HG02678 (cell line): ENCODE measurements at regions not wholly inside any gene's neighbourhood (a gene's known extent, or its start where the extent isn't known, plus 50 kb on each side); places are given as distances from the start of the nearest gene placed in this dataset.

Source experiments
- ATAC-seq: cut with Tn5 transposase; IDR thresholded peaks from one replicate; pipeline ENCODE4 v1.9.1; 2021; ENCODE audit warnings: mild to moderate bottlenecking, moderate library complexity; ENCODE audit not compliant: unreplicated experiment

DNA sequence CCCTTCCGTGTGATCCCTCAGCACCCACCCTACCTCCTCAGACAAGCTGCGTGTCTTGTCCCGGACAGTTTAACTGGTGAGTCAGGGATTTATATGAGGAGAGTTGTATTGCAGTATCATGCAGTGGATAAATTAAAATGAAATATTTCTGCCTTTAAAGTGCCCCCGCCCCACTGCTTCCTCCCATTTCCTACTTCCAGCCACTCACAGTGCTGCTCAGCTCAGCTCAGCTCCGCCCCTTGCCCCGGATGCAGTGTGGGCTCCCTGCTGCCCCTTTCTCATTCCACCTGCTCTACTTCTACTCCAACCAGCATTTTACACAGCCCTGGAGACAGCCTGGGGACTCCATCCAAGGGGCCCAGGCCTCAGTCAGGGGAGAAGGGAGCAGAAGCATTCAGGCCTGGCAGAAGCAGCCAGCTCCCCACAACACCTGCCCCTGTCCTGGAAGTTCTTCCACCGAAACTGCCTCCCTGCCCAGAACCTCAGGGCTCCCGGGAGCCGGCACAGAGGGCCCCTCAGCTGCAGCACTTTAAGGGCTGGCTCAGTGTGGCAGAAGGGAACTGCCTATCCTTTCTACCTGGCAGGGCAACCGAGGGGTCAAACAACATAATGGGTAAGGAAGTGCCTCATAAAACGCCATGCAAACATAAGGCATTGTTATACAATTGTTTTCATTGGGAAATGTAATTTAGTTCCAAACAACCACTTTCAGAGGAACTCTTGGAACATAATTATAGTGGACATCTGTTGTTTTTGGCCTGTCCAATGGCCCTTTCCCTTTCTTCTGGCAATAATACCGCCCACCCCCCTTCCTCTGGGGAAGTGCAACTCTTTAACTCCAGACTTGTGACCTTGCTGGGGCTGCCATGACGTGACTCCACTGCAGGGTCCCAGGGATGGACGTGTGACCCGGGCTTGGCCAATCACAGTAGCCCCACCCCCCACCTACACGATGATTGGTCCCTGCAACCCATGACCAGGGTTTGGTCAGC is 102.3 kb downstream of the LIPG start:
- no peak for ATAC-seq

DNA sequence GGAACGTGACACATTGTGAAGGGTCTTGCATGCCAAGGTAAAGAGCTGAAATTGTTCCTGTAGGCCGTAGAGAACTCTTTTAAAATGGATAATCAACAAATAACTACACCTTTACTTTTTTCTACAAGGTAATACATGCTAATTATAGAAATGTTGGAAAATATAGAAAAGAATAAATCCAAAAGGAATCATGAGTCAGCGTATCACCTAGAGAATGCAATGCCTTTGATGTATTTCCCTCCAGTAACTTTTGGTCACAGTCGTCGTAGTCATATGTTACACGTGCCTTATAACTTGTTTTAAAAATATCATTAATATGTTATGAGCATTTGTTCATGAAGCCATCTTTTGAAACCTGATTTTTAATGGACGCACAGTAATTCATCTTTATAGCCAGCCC is 100.6 kb downstream of the LIPG start:
- no peak for ATAC-seq

DNA sequence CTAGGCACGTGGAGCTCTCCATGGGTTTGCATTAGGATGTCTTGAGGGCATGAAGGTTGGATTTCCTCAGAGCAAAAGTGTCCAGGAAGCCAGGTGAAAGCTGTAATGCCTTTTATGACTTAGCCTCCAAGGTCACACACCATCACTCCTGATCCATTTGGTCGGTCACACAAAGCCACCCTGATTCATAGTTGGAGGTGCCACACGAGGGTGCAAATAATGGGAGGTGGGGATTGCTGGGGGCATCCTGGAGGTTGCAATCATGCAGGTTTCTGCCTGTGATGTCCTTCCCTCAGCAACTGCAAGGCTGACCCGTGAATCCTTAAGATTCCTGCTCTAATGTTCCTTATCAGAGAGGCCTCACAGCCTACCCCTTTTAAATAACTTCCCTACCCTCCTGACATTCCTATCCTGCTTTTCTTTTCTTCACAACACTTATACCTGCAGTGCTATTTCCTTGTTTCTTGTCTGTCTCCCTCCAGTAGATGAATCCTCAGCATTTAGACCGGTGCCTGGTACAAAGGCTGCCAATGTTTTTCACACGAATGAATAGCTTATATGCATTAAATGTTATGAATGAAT is 97.1 kb downstream of the LIPG start:
- no peak for ATAC-seq

DNA sequence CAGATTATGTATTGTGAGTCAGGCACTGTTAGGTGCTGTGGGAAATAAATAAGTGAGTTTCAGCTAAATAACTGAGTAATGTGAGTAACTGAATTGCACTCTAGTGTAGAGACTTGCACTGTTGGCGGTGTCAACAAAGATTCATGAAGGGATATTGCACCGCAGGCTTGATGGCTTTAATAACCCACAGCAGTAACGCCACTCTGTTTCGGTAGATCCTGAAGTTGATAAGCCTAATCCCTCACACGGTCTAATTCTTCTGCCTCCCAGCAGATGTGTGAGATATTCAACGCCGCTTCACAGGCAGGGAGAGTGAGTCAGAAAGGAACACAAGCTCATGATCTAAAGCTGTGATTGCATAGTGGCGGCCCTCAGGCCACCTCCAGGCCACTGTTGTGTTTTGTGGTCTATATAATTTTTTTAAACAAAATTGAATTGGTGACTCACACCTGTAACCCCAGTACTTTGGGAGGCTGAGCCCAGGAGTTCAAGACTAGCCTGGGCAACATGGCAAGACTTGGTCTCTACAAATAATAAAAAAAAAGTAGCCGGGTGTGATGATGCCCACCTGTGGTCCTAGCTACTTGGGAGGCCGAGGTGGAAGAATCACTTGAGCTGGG is 94.3 kb downstream of the LIPG start:
- no peak for ATAC-seq

DNA sequence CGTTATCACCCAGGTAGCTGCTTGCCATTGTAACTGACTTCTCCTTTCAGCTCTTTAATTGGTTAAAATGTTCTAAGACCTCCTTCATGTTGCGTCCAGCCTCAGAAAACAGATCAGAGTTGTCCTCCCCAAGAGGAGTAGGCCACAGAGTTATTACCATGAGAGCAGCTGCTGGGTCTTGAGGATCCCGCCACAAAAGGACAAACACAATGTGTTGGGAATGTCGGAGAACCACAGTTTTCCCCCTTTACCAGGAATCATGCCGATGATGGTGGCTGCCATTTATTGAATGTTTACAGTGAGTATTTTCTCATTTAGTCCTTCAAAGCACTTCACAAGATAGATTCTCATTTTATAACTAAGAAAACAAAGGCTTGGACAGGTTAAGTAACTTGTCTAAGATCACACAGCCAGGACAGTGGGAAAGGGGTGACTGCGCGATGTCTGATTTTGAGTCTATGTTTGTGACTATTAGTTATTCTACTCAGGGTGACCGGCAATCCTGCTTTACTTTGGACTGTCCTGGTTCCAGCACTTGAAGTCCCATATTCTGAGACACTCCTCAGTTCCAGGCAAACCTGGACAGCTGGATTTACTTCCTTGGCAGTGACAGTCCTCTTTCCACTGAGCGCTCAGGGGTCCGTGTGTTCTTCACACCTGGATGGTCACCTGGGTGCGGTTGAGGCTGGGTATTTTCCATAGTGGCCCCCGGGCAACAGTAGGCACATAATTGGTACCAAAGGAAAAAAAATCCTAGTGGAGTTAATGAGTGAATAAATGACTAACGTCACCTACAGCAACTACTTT is 93.6 kb downstream of the LIPG start:
- no peak for ATAC-seq

DNA sequence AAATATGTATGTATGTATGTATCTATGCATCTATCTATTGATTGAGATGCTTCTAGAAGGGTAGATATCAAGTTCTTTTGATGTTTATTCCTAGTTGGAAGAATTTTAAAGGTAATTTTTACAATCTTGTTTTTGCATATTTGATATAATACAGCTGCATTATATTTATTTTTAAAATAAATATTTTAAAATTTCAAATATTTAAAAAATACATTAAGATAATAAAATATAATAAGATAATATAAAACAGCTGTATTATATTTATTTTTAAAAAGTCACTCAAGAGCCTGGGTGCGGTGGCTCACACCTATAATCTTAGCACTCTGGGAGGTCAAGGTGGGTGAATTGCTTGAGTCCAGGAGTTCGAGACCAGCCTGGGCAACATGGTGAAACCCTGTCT is 92.5 kb downstream of the LIPG start:
- ATAC-seq, result no peak

DNA sequence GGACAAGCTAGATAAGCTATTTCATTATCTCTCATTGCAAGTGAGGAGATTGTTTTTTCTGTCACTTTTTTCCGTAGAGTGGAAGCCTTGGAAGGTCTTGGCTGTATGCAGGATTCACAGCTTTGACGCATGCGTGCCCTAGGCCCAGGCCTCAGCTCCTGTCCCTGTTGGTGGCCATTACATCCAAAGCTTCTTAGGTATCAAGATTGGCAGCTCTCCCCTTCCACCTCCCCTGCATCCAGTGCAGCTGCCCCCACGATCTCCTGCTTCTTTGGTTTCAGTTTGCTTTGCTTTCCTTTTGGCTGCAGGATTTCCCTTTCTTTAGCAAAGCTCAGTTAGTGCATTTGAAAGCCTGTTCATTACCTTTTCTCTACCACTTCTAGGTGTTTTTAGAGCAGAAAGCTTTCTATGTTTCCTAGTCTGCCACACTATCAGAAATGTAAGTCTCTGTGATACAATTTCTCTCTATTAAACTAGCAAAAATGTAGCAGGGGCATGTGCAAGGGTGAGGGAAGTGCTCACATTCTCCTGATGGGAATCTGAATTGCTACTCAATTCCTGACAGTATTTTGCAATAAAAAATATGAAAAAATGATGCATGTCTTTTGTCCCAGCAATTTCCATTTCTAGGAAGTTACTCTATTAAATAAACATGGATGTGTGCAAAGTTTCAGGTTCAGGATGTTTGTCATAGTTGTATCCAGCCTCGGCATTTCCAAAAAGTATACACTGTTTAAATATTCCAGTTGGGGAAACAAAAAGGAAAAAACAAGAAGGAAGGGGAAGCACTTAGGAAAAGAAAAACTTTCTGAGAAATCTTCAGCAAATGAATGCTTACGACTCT is 91.2 kb downstream of the LIPG start:
- ATAC-seq, result no peak

DNA sequence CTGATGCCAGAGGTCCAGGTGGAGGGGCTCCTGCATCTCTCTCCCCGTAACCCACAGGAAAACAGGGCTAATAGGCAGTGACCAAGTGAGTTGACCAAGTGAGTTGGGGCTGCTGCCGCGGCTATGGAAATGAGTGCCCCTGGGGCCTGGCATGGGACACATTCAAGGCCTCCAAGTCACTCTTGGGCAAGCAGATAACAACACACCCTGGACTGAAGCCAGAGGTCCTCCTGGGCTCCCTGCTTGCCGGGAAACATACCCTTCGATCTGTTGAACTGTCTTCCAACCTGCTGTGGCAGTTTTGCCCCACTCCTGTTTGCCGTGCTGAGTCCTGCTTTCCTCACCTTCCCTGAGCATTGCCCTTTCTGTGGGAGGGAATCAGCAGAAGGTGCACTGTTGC is 89.2 kb downstream of the LIPG start:
- ATAC-seq, result no peak

DNA sequence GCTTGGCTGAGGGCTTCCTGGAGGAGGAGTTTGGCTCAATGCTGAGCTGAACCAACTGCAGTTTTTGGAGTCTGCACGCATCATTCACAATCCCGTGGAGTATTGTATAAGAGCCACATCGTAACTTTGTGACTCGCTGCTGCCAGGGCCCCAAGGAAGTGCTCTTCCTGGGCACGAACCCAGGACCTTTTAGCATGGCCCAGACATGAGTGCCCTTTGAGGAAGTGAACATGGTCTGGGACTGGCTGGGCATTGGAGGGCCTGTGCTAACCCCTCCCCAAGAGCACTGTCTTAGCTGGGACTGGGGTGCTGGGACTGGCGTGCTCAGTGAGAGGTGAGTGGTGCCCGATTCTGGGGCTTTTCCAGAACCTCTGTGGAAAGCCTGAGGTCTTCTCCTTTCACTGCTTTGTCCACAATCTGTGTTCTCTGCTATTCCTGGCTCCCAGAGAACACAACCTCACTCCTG is 88.6 kb downstream of the LIPG start:
- ATAC-seq, result no peak

DNA sequence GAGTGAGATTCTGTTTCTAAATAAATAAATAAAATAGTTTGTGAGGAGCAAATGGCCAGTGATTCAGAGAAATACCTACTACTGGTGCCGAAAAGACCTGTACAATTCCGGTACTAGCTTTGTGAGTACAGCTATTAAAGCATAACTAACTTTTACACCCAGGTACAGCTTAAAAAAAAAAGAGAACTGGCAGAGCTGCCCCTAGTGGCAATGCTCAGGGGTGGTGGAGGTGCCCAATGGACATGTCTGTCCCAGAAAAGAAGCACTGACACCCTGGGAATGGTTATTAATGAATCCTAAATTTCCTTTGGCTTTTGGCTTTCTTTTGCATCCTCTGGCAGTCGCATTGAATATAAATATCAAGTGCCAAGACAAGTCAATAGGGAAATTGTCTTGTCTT is 87.0 kb downstream of the LIPG start:
- ATAC-seq, result no peak
